HCT116 (cell line): ENCODE measurements at regions not wholly inside any gene's neighbourhood (a gene's known extent, or its start where the extent isn't known, plus 50 kb on each side); places are given as distances from the start of the nearest gene placed in this dataset.

Experiments used
- ATAC-seq: fragments of 200-7000 bp; cut with Tn5 transposase; 2 replicates; pipeline ENCODE4 v1.9.1; 2020; ENCODE audit warnings: mild to moderate bottlenecking, moderate library complexity
- BruUV-seq: library from RNA; stranded (reverse); fragments of 400-500 nt; replicated peaks from 2 replicates; lab custom pipeline; 2021; lab: Mats Ljungman, UMichigan
- CTCF ChIA-PET: fragments of 300-600 bp; sonication (Branson Sonifier 250); formaldehyde crosslinking; loops from one replicate; lab custom pipeline; 2021; ENCODE audit warnings: antibody characterized with exemption; lab: Charles Lee
- POLR2A ChIA-PET: fragments of 300-600, 350-600 bp; sonication (Branson Sonifier 250); formaldehyde crosslinking; loops from one replicate; lab custom pipeline; 2021; ENCODE audit warnings: antibody characterized with exemption; lab: Charles Lee
- RAD21 ChIA-PET, 2 experiments: fragments of 300-600 bp; sonication (Branson Sonifier 250); formaldehyde crosslinking; loops; one replicate each; lab custom pipeline; 2023; ENCODE audit warnings: low total read pairs in 2 of 2; ENCODE audit not compliant: uncharacterized antibody in 2 of 2, unreplicated experiment in 2 of 2, low non-redundant PET in 1 of 2; lab: Charles Lee
- DNase-seq: peaks from one replicate; pipeline ENCODE4 v3.0.0-alpha.2; 2010; ENCODE audit warnings: low read depth, low spot score
- H2AFZ ChIP-seq: fragments of 200-600 bp; shearing (Covaris generic), sonication (generic); 2 replicates; pipeline ENCODE4 v1.6.1; 2017; ENCODE audit warnings: low read depth, mixed run types, mixed read lengths, antibody characterized with exemption, low read length; ENCODE audit not compliant: poor library complexity, severe bottlenecking
- H3K27ac ChIP-seq: 2 replicates; pipeline ENCODE4 v1.5.1; 2012; ENCODE audit warnings: low read depth, low read length
- H3K27me3 ChIP-seq: fragments of 200-600 bp; sonication (generic); 2 replicates; pipeline ENCODE4 v1.6.1; 2016; ENCODE audit warnings: mixed run types, low read length, mixed read lengths; ENCODE audit not compliant: insufficient read depth
- H3K36me3 ChIP-seq, 2 experiments: fragments of 200-500 bp in 1 of 2; fragments of 200-600 bp in 1 of 2; sonication (Bioruptor generic) in 1 of 2; sonication (generic) in 1 of 2; 2 replicates each; pipeline versions ENCODE4 v1.5.1 to v1.6.1; 2014 to 2016; ENCODE audit warnings: low read length in 2 of 2, inconsistent platforms in 1 of 2, mixed read lengths in 1 of 2, mixed run types in 1 of 2; ENCODE audit not compliant: insufficient read depth in 2 of 2, control insufficient read depth in 1 of 2
- H3K4me1 ChIP-seq, 2 experiments: fragments of 200-600 bp in 1 of 2; sonication (generic) in 1 of 2; 2 replicates each; pipeline versions ENCODE4 v1.5.1 to v1.6.1; 2012 to 2017; ENCODE audit warnings: low read length in 2 of 2, inconsistent platforms in 1 of 2, mild to moderate bottlenecking in 1 of 2, mixed read lengths in 1 of 2, mixed run types in 1 of 2, moderate library complexity in 1 of 2; ENCODE audit not compliant: insufficient read depth in 2 of 2, control insufficient read depth in 1 of 2
- H3K4me2 ChIP-seq: fragments of 200-600 bp; sonication (generic); 2 replicates; pipeline ENCODE4 v1.6.1; 2017; ENCODE audit warnings: mixed run types, low read length, mixed read lengths
- H3K4me3 ChIP-seq, 2 experiments: fragments of 200-600 bp in 1 of 2; sonication (generic) in 1 of 2; replicated peaks in 1 of 2; 2 replicates each; pipeline ENCODE4 v1.5.1; 2011 to 2016; ENCODE audit warnings: low read length in 2 of 2, control low read depth in 1 of 2, low read depth in 1 of 2, mild to moderate bottlenecking in 1 of 2, mixed read lengths in 1 of 2, mixed run types in 1 of 2
- H3K79me2 ChIP-seq: fragments of 200-600 bp; sonication (generic); 2 replicates; pipeline ENCODE4 v1.6.1; 2017; ENCODE audit warnings: mild to moderate bottlenecking, mixed run types, low read length, moderate library complexity, mixed read lengths; ENCODE audit not compliant: insufficient read depth
- H3K9ac ChIP-seq: fragments of 200-600 bp; sonication (generic); 2 replicates; pipeline ENCODE4 v1.6.1; 2016; ENCODE audit warnings: low read length, mixed read lengths
- H3K9me2 ChIP-seq: fragments of 200-600 bp; sonication (generic), shearing (Covaris generic); 2 replicates; pipeline ENCODE4 v1.6.1; 2017; ENCODE audit warnings: mixed run types, mild to moderate bottlenecking, moderate library complexity; ENCODE audit not compliant: insufficient read depth
- H3K9me3 ChIP-seq, 2 experiments: fragments of 200-500 bp in 1 of 2; fragments of 200-600 bp in 1 of 2; sonication (Bioruptor generic) in 1 of 2; sonication (generic) in 1 of 2; 2 replicates each; pipeline ENCODE4 v1.6.1; 2014 to 2017; ENCODE audit warnings: low read length in 2 of 2, mixed read lengths in 2 of 2, inconsistent platforms in 1 of 2, low read depth in 1 of 2, mild to moderate bottlenecking in 1 of 2, mixed run types in 1 of 2, moderate library complexity in 1 of 2; ENCODE audit not compliant: control insufficient read depth in 1 of 2, insufficient read depth in 1 of 2
- H4K20me1 ChIP-seq: fragments of 200-600 bp; sonication (generic), shearing (Covaris generic); 2 replicates; pipeline ENCODE4 v1.6.1; 2017; ENCODE audit warnings: mixed run types, mild to moderate bottlenecking, moderate library complexity; ENCODE audit not compliant: insufficient read depth
- ATF3 ChIP-seq: IDR thresholded peaks from 2 replicates; pipeline ENCODE4 v1.6.1; 2012
- CBX3 ChIP-seq: IDR thresholded peaks from 2 replicates; pipeline ENCODE4 v1.6.1; 2012; ENCODE audit warnings: low read depth
- EGR1 ChIP-seq: IDR thresholded peaks from 2 replicates; pipeline ENCODE4 v1.6.1; 2012; ENCODE audit warnings: low read depth
- MAX ChIP-seq: IDR thresholded peaks from 2 replicates; pipeline ENCODE4 v1.6.1; 2012
- RAD21 ChIP-seq: IDR thresholded peaks from 2 replicates; pipeline ENCODE4 v1.6.1; 2012; ENCODE audit warnings: low read depth, mild to moderate bottlenecking
- SIN3A ChIP-seq: IDR thresholded peaks from 2 replicates; pipeline ENCODE4 v1.6.1; 2012; ENCODE audit warnings: low read depth
- ZNF274 ChIP-seq: fragments of 200-500 bp; sonication (Bioruptor generic); IDR thresholded peaks from 2 replicates; pipeline ENCODE4 v1.6.1; 2014; ENCODE audit warnings: mild to moderate bottlenecking, low read depth, low read length, inconsistent platforms
- intact Hi-C: fragments of 100-400 bp; cut with micrococcal nuclease; formaldehyde crosslinking; loops from 2 replicates; pipeline ENCODE4 v1.10.0; 2022
- TF ChIP-seq, protein P1 (sequence below), 3 experiments: fragments of 200-600 bp in 1 of 3; sonication (generic) in 1 of 3; IDR thresholded peaks in 2 of 3; conservative IDR thresholded peaks in 1 of 3; 2 replicates each; pipeline ENCODE4 v1.5.1; 2012 to 2017; ENCODE audit warnings: low read depth in 2 of 3, low read length in 2 of 3, antibody characterized with exemption in 1 of 3, borderline replicate concordance in 1 of 3, control low read depth in 1 of 3, mild to moderate bottlenecking in 1 of 3, mixed read lengths in 1 of 3, mixed run types in 1 of 3, moderate library complexity in 1 of 3; ENCODE audit not compliant: insufficient read depth in 1 of 3

DNA sequence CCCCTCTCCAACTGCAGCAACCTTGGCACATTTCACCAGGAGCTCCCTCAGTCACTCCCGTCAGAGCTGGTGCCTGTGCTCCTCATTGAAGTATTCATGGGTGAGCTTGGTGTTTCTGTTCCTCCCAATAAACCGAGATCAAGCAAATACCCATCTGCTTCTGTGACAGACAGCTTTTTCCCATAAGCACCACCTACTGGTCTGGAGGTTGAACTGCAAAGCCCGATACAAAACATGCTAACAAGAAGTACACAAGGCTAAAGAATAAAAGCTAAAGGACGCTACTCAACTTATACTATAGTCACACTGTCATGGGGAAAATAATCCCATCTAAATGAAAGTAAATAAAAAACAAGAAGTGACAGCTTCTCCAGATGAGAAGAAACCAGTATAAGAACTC is 111.9 kb upstream of the C21orf91 start:
- Histone ChIP-seq H3K4me2 (peak overlapping the region; percentile 60; the same call in 1 of the 2 replicates), H3K9ac (no peak overlapping the region), H3K9me3 (no peaks in the 10 kb centered on the region), H3K27me3 (no peaks in the 10 kb centered on the region), H3K79me2 (no peaks in the 10 kb centered on the region), H3K4me1 (no peaks in the 10 kb centered on the region), H3K36me3 (no peaks in the 10 kb centered on the region), H3K9me2 (no peaks in the 10 kb centered on the region), H2AFZ (no peak overlapping the region), H3K27ac (no peak overlapping the region), H4K20me1 (no peaks in the 10 kb centered on the region), H3K4me3 (peak overlapping the region; percentile 13 to 51)
- intact Hi-C loops = no loop called here
- POLR2A ChIA-PET = no interaction called here
- ATAC-seq (peak; percentile 74), DNase-seq (peak; percentile 24)
- RAD21 ChIA-PET = no interaction called here
- CTCF ChIA-PET = interaction anchor here (0.8 to 1.4 kb wide), 5 partner anchors 8 to 544 kb away, joined by 3 to 10 read pairs (median 4); no protein-coding TSS in a partner anchor
- TF ChIP-seq EGR1 (no peak), ATF3 (no peak), MAX (no peak), CBX3 (no peak), RAD21 (no peak), SIN3A (no peak), ZNF274 (no peak)
- TF ChIP-seq, protein P1, sequence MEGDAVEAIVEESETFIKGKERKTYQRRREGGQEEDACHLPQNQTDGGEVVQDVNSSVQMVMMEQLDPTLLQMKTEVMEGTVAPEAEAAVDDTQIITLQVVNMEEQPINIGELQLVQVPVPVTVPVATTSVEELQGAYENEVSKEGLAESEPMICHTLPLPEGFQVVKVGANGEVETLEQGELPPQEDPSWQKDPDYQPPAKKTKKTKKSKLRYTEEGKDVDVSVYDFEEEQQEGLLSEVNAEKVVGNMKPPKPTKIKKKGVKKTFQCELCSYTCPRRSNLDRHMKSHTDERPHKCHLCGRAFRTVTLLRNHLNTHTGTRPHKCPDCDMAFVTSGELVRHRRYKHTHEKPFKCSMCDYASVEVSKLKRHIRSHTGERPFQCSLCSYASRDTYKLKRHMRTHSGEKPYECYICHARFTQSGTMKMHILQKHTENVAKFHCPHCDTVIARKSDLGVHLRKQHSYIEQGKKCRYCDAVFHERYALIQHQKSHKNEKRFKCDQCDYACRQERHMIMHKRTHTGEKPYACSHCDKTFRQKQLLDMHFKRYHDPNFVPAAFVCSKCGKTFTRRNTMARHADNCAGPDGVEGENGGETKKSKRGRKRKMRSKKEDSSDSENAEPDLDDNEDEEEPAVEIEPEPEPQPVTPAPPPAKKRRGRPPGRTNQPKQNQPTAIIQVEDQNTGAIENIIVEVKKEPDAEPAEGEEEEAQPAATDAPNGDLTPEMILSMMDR (IDR thresholded peaks at IDR 0.05 in 2 of 3, conservative IDR thresholded peaks at IDR 0.05 in 1 of 3; ENCODE audit: borderline replicate concordance in 1 of 3, insufficient read depth in 1 of 3, low read depth in 2 of 3, low read length in 2 of 3) = peak in 2 of 3 experiments; percentile 63 to 68; a peak in 4 of 6 replicates
- no TSS peak for BruUV-seq
